ENCODE measurements at regions not wholly inside any gene's neighbourhood (a gene's known extent, or its start where the extent isn't known, plus 50 kb on each side); places are given as distances from the start of the nearest gene placed in this dataset.

GRCh38 chr14:85390236-85390635 is 139.7 kb upstream of the FLRT2 start:
- TF ChIP-seq ZBTB21 (CRISPR knock-in tag; IDR thresholded peaks at IDR 0.05; ENCODE audit: borderline replicate concordance) (no peak), ESRRA (CRISPR knock-in tag; IDR thresholded peaks at IDR 0.05; ENCODE audit: borderline replicate concordance) (no peak), ARID4B (CRISPR knock-in tag; IDR thresholded peaks at IDR 0.05; ENCODE audit: borderline replicate concordance) (no peak), E2F5 (CRISPR knock-in tag; IDR thresholded peaks at IDR 0.05) (no peak)
- TF ChIP-seq, protein P1, sequence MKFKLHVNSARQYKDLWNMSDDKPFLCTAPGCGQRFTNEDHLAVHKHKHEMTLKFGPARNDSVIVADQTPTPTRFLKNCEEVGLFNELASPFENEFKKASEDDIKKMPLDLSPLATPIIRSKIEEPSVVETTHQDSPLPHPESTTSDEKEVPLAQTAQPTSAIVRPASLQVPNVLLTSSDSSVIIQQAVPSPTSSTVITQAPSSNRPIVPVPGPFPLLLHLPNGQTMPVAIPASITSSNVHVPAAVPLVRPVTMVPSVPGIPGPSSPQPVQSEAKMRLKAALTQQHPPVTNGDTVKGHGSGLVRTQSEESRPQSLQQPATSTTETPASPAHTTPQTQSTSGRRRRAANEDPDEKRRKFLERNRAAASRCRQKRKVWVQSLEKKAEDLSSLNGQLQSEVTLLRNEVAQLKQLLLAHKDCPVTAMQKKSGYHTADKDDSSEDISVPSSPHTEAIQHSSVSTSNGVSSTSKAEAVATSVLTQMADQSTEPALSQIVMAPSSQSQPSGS (CRISPR knock-in tag; IDR thresholded peaks at IDR 0.05; ENCODE audit: borderline replicate concordance, low read depth): no peak
- TF ChIP-seq, protein P2, sequence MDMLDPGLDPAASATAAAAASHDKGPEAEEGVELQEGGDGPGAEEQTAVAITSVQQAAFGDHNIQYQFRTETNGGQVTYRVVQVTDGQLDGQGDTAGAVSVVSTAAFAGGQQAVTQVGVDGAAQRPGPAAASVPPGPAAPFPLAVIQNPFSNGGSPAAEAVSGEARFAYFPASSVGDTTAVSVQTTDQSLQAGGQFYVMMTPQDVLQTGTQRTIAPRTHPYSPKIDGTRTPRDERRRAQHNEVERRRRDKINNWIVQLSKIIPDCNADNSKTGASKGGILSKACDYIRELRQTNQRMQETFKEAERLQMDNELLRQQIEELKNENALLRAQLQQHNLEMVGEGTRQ (CRISPR knock-in tag; IDR thresholded peaks at IDR 0.05): no peak

All from WTC11 (cell line).